Loucy (cell line): ENCODE measurements at regions not wholly inside any gene's neighbourhood (a gene's known extent, or its start where the extent isn't known, plus 50 kb on each side); places are given as distances from the start of the nearest gene placed in this dataset.

Source experiments
- H2AFZ ChIP-seq: fragments of 200-600 bp; sonication (generic); 2 replicates; pipeline ENCODE4 v1.6.0; 2016; ENCODE audit warnings: antibody characterized with exemption, mild to moderate bottlenecking, low read length, moderate library complexity
- H3F3A ChIP-seq: fragments of 200-600 bp; 2 replicates; pipeline ENCODE4 v1.6.0; 2016; ENCODE audit warnings: antibody characterized with exemption, low read depth, mild to moderate bottlenecking
- H3K27me3 ChIP-seq: fragments of 200-600 bp; sonication (generic); 2 replicates; pipeline ENCODE4 v1.6.1; 2014; ENCODE audit warnings: low read length, mild to moderate bottlenecking; ENCODE audit not compliant: insufficient read depth, poor library complexity, severe bottlenecking
- H3K36me3 ChIP-seq: fragments of 200-600 bp; sonication (generic); 2 replicates; pipeline ENCODE4 v1.6.1; 2016; ENCODE audit warnings: low read length; ENCODE audit not compliant: insufficient read depth
- H3K4me1 ChIP-seq: fragments of 200-600 bp; sonication (generic); 2 replicates; pipeline ENCODE4 v1.5.1; 2014; ENCODE audit warnings: low read length, mild to moderate bottlenecking; ENCODE audit not compliant: insufficient read depth, poor library complexity, severe bottlenecking
- H3K4me2 ChIP-seq: fragments of 200-600 bp; sonication (generic); 2 replicates; pipeline ENCODE4 v1.6.0; 2014; ENCODE audit warnings: antibody characterized with exemption, low read length, low read depth, mild to moderate bottlenecking; ENCODE audit not compliant: poor library complexity, severe bottlenecking
- H3K4me3 ChIP-seq: fragments of 200-600 bp; sonication (generic); 2 replicates; pipeline ENCODE4 v1.5.1; 2014; ENCODE audit warnings: low read length, mild to moderate bottlenecking, mixed read lengths; ENCODE audit not compliant: poor library complexity, severe bottlenecking
- H3K79me2 ChIP-seq: fragments of 200-600 bp; sonication (generic); 2 replicates; pipeline ENCODE4 v1.6.1; 2014; ENCODE audit warnings: low read length; ENCODE audit not compliant: insufficient read depth
- H3K9ac ChIP-seq: fragments of 200-600 bp; sonication (generic); 2 replicates; pipeline ENCODE4 v1.6.0; 2014; ENCODE audit warnings: mild to moderate bottlenecking, low read depth, low read length, moderate library complexity; ENCODE audit not compliant: poor library complexity, severe bottlenecking
- H3K9me2 ChIP-seq: fragments of 200-600 bp; sonication (generic); replicated peaks from 2 replicates; pipeline ENCODE4 v1.6.1; 2016; ENCODE audit warnings: low read depth, low read length, mixed read lengths
- H3K9me3 ChIP-seq: fragments of 200-600 bp; sonication (generic); 2 replicates; pipeline ENCODE4 v1.6.1; 2014; ENCODE audit warnings: mild to moderate bottlenecking, antibody characterized with exemption, low read length, low read depth; ENCODE audit not compliant: insufficient read depth
- H4K20me1 ChIP-seq: fragments of 200-600 bp; sonication (generic); 2 replicates; pipeline ENCODE4 v1.6.0; 2014; ENCODE audit warnings: antibody characterized with exemption, low read length, mild to moderate bottlenecking; ENCODE audit not compliant: insufficient read depth, poor library complexity, severe bottlenecking
- EZH2phosphoT487 ChIP-seq: fragments of 200-600 bp; IDR thresholded peaks from 2 replicates; pipeline ENCODE4 v1.6.1; 2018; ENCODE audit warnings: antibody characterized with exemption, mild to moderate bottlenecking, moderate library complexity, borderline replicate concordance
- TF ChIP-seq, protein P1 (sequence below): fragments of 200-600 bp; sonication (generic); conservative IDR thresholded peaks from 2 replicates; pipeline ENCODE4 v1.5.1; 2014; ENCODE audit warnings: mild to moderate bottlenecking, antibody characterized with exemption, low read length

DNA sequence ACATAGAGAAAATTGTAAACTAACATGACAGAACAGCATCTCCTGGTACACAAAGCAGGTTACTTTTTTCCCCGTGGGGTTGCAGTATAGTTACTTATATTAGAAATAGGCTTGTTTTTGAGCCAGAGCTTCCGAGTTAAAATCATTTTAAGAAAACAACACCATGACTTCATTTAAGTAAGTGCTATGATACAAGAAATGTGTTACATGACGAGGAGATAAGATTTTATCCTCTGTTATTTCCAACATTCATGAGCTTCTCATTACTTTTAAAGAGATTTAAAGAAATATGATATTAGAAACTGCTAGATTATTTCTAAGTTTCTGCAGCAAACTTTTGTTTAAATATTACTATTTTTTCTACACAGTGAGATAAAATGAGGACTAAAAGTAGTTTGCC is 968.7 kb downstream of the GATA3 start:
- H3K27me3 ChIP-seq: no peaks in the 10 kb centered on the region
- no peaks in the 10 kb centered on the region for H4K20me1 ChIP-seq
- no peaks in the 10 kb centered on the region for H3K79me2 ChIP-seq
- H2AFZ ChIP-seq: no peak overlapping the region
- no peaks in the 10 kb centered on the region for H3K4me1 ChIP-seq
- H3K4me3 ChIP-seq: no peak overlapping the region
- no peaks in the 10 kb centered on the region; the same call in 1 of the 2 replicates for H3K9me2 ChIP-seq
- TF ChIP-seq EZH2phosphoT487: no peak
- TF ChIP-seq, protein P1, sequence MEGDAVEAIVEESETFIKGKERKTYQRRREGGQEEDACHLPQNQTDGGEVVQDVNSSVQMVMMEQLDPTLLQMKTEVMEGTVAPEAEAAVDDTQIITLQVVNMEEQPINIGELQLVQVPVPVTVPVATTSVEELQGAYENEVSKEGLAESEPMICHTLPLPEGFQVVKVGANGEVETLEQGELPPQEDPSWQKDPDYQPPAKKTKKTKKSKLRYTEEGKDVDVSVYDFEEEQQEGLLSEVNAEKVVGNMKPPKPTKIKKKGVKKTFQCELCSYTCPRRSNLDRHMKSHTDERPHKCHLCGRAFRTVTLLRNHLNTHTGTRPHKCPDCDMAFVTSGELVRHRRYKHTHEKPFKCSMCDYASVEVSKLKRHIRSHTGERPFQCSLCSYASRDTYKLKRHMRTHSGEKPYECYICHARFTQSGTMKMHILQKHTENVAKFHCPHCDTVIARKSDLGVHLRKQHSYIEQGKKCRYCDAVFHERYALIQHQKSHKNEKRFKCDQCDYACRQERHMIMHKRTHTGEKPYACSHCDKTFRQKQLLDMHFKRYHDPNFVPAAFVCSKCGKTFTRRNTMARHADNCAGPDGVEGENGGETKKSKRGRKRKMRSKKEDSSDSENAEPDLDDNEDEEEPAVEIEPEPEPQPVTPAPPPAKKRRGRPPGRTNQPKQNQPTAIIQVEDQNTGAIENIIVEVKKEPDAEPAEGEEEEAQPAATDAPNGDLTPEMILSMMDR: no peak
- H3F3A ChIP-seq: no peaks in the 10 kb centered on the region
- no peak overlapping the region for H3K4me2 ChIP-seq
- no peaks in the 10 kb centered on the region for H3K9me3 ChIP-seq
- H3K9ac ChIP-seq: no peak overlapping the region
- H3K36me3 ChIP-seq: no peaks in the 10 kb centered on the region

GRCh38 chr10:9024210-9024609 is 969.7 kb downstream of the GATA3 start:
- no peak for TF ChIP-seq EZH2phosphoT487
- TF ChIP-seq, protein P1: no peak
- H3K9me3 ChIP-seq: no peaks in the 10 kb centered on the region
- H4K20me1 ChIP-seq: no peaks in the 10 kb centered on the region
- H3K9me2 ChIP-seq: no peaks in the 10 kb centered on the region; the same call in 1 of the 2 replicates
- no peaks in the 10 kb centered on the region for H3K79me2 ChIP-seq
- no peaks in the 10 kb centered on the region for H3F3A ChIP-seq
- no peak overlapping the region for H3K9ac ChIP-seq
- H3K4me1 ChIP-seq: no peaks in the 10 kb centered on the region
- no peak overlapping the region for H2AFZ ChIP-seq
- H3K36me3 ChIP-seq: no peaks in the 10 kb centered on the region
- no peaks in the 10 kb centered on the region for H3K27me3 ChIP-seq
- H3K4me3 ChIP-seq: no peak overlapping the region
- H3K4me2 ChIP-seq: no peak overlapping the region

GRCh38 chr10:9028231-9028630 is 973.7 kb downstream of the GATA3 start:
- H3K4me2 ChIP-seq: no peak overlapping the region
- no peaks in the 10 kb centered on the region for H3K27me3 ChIP-seq
- H3K4me3 ChIP-seq: no peak overlapping the region
- no peaks in the 10 kb centered on the region for H3K4me1 ChIP-seq
- TF ChIP-seq, protein P1: no peak
- TF ChIP-seq EZH2phosphoT487: no peak
- H3K79me2 ChIP-seq: no peaks in the 10 kb centered on the region
- no peak overlapping the region for H3K9ac ChIP-seq
- no peaks in the 10 kb centered on the region for H3F3A ChIP-seq
- H4K20me1 ChIP-seq: no peaks in the 10 kb centered on the region
- no peak overlapping the region for H2AFZ ChIP-seq
- H3K36me3 ChIP-seq: no peaks in the 10 kb centered on the region
- no peaks in the 10 kb centered on the region for H3K9me3 ChIP-seq
- no peaks in the 10 kb centered on the region; the same call in 1 of the 2 replicates for H3K9me2 ChIP-seq
